Mucosa of descending colon (tissue), 3 donors: ENCODE measurements at regions not wholly inside any gene's neighbourhood (a gene's known extent, or its start where the extent isn't known, plus 50 kb on each side); places are given as distances from the start of the nearest gene placed in this dataset.

Experiments used
- ATAC-seq: fragments of 200-7000 bp; cut with Tn5 transposase; one replicate; pipeline ENCODE4 v1.9.1; 2020; ENCODE audit warnings: mild to moderate bottlenecking, moderate library complexity
- DNase-seq, 3 donors: peaks; one replicate each; pipeline ENCODE4 v3.0.0-alpha.2; 2020
- H3K36me3 ChIP-seq: fragments of 200-600 bp; one replicate; pipeline ENCODE4 v1.8.0; 2021; ENCODE audit warnings: low read depth, mild to moderate bottlenecking
- H3K4me1 ChIP-seq: fragments of 200-600 bp; one replicate; pipeline ENCODE4 v1.8.0; 2021; ENCODE audit warnings: low read depth, mild to moderate bottlenecking
- H3K4me3 ChIP-seq: fragments of 200-600 bp; one replicate; pipeline ENCODE4 v1.8.0; 2021; ENCODE audit warnings: mild to moderate bottlenecking
- H3K9me3 ChIP-seq: fragments of 200-600 bp; one replicate; pipeline ENCODE4 v1.8.0; 2021; ENCODE audit warnings: mild to moderate bottlenecking
- intact Hi-C, 2 donors: fragments of 100-400 bp; cut with DNase I in 1 of 2; cut with micrococcal nuclease in 1 of 2; formaldehyde crosslinking; loops; one replicate each; pipeline versions ENCODE4 v1.11.0 to v1.11.1; 2022; cut with DNase I, micrococcal nuclease
- TF ChIP-seq, protein P1 (sequence below): fragments of 200-600 bp; IDR thresholded peaks from one replicate; pipeline ENCODE4 v1.8.0; 2022; ENCODE audit warnings: antibody characterized with exemption, mild to moderate bottlenecking
- donor health status: DM: no; HTN: no; CAD: no; lungs with moderate emphysema.
- donor health status: DM: no; HTN: no; CAD: no.
- donor health status: DM: no; HTN: yes; CAD: no.

DNA sequence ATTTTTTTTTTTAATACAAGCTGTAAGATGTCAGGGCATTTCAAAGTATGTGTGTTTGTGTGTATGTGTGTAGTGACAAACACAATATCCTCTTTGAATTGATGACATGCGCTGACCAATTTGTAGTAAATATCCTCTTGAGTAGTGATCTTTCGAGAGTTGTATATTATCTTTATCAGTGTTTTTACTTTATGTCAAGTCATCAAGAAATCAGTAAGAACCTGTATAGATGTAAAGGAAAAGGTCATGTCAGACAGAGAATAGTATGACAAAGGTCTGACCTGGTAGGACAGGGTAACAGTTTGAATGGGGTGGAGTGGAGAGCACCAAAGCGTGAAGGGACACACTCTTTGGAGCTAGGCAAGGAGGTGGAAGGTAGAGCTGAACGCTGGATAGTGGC is 1931.4 kb upstream of the CELF4 start:
- DNase-seq, result no peak
- TF ChIP-seq, protein P1, sequence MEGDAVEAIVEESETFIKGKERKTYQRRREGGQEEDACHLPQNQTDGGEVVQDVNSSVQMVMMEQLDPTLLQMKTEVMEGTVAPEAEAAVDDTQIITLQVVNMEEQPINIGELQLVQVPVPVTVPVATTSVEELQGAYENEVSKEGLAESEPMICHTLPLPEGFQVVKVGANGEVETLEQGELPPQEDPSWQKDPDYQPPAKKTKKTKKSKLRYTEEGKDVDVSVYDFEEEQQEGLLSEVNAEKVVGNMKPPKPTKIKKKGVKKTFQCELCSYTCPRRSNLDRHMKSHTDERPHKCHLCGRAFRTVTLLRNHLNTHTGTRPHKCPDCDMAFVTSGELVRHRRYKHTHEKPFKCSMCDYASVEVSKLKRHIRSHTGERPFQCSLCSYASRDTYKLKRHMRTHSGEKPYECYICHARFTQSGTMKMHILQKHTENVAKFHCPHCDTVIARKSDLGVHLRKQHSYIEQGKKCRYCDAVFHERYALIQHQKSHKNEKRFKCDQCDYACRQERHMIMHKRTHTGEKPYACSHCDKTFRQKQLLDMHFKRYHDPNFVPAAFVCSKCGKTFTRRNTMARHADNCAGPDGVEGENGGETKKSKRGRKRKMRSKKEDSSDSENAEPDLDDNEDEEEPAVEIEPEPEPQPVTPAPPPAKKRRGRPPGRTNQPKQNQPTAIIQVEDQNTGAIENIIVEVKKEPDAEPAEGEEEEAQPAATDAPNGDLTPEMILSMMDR, result no peak
- H3K4me1 ChIP-seq, result no peaks in the 10 kb centered on the region
- no peak overlapping the region for H3K4me3 ChIP-seq
- intact Hi-C loops, result no loop called here
- no peaks in the 10 kb centered on the region for H3K9me3 ChIP-seq
- H3K36me3 ChIP-seq, result no peaks in the 10 kb centered on the region
- no peak for ATAC-seq

DNA sequence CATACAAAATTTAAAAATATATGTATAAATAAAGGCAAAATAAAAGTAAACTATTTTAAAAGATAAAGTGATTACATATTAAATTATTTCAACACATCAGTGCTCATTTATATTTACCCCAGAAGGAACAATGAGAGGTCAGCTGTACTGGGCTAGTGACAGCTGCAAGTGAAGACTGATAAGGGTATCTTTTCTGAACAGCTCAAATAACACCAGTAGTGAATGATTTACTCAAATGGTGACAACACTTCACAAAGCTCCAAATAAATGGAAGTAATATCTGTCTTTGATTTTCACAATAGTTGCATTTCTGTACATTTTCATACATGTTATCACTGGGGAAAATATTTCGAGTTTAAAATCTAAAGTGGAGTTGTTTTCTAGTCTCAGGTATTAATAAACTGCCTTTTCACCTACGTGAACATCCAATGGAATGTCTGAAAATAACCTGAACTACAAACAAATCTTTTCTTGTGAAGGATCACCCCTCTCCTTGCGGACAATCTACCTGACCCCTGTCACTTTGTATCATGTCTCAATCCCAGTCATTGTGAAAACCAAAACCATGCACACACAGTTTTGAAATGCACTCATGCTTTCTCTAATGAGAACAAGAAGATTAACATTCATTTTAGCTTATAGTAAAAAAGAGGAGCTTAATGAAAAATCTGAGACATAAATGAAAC is 1928.8 kb upstream of the CELF4 start:
- intact Hi-C loops, result no loop called here
- H3K9me3 ChIP-seq, result no peaks in the 10 kb centered on the region
- no peaks in the 10 kb centered on the region for H3K36me3 ChIP-seq
- DNase-seq (no peak), ATAC-seq (no peak)
- H3K4me1 ChIP-seq, result no peaks in the 10 kb centered on the region
- TF ChIP-seq, protein P1, result no peak
- H3K4me3 ChIP-seq, result no peak overlapping the region

DNA sequence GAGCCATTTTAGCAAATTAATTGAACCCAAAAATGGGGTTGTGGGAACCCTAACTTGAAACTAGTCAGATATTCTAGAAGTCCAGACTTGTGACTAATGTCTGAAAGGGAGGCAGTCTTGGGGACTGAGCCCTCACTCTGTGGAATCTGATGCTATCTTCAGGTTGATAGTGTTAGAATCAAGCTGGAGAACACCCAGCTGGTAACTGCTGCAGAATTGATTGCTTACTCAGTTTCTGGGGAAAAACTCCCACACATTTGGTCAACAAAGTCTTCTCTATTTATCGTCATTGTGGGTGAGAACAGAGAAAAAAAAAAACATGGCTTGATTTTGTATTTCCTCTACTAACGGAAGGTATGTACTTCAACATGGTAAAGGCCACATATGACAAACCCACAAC is 1925.8 kb upstream of the CELF4 start:
- H3K4me1 ChIP-seq, result no peaks in the 10 kb centered on the region
- no peaks in the 10 kb centered on the region for H3K9me3 ChIP-seq
- no peak overlapping the region for H3K4me3 ChIP-seq
- ATAC-seq (no peak), DNase-seq (no peak)
- no peaks in the 10 kb centered on the region for H3K36me3 ChIP-seq
- intact Hi-C loops, result no loop called here
- TF ChIP-seq, protein P1, result no peak

DNA sequence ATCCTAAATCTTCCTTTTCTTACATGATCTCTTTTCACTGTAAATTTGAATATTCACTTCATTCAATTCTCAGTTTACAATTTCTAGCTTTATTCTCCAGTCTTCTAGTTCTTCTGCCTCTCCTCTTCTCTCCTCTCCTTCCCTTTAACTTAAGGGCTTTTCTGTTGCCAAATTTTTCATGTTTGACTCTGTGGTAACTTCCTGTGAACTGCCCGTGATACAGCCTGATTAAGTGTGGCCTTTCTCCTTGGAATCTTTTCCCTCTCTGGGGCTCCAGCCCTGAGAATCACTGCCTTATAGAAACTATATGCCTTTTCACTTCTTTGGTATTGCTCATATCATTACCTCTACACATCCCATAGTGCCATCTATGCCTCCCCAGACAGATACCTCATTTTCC is 1923.8 kb upstream of the CELF4 start:
- intact Hi-C loops, result no loop called here
- Histone ChIP-seq H3K9me3 (no peaks in the 10 kb centered on the region), H3K36me3 (no peaks in the 10 kb centered on the region), H3K4me1 (no peaks in the 10 kb centered on the region), H3K4me3 (no peak overlapping the region)
- ATAC-seq, result no peak
- no peak for DNase-seq
- TF ChIP-seq, protein P1, result no peak

DNA sequence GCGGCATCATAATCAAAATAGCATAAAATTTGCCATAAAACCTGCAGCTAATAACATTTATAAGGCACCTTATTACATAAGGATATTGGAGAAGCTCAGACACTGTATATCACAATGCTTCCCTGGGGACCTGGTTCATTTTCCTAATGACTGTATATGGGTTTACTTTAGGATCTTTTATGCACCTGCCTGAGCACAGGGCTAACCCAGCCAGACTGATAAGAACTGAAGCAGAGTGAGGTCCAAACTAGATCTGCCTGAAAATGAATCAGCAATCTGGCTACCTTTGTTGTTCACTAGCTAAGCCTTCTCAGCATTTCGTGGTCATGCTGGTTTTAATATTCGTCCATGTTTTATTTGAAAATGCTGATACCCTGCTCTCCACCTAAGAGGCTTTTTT is 1922.3 kb upstream of the CELF4 start:
- DNase-seq (no peak), ATAC-seq (no peak)
- Histone ChIP-seq H3K9me3 (no peaks in the 10 kb centered on the region), H3K36me3 (no peaks in the 10 kb centered on the region), H3K4me3 (no peak overlapping the region), H3K4me1 (no peaks in the 10 kb centered on the region)
- intact Hi-C loops, result no loop called here
- TF ChIP-seq, protein P1, result no peak

DNA sequence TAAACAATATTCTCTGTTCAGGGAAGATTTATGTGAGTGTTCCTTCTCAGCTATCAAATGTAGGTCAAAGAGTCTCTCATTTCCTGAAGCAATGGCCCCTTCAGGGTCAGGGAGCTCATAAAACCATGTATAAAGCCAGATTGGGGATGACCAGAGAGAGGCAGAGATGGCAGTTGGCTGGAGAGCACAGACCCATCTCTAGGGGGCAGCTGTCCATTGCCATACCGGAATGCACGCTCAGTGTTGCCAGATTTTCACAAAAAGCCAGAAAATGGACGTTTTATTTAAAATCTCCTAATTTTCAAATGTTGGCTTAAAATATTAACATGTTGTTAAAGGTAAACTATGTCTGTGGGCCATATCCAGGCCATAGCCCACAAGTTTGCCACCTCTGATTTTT is 1920.7 kb upstream of the CELF4 start:
- H3K9me3 ChIP-seq, result no peaks in the 10 kb centered on the region
- H3K4me3 ChIP-seq, result no peak overlapping the region
- TF ChIP-seq, protein P1, result no peak
- no peak for ATAC-seq
- H3K36me3 ChIP-seq, result no peaks in the 10 kb centered on the region
- H3K4me1 ChIP-seq, result no peaks in the 10 kb centered on the region
- DNase-seq, result no peak
- intact Hi-C loops, result no loop called here
